ENCODE measurements at regions not wholly inside any gene's neighbourhood (a gene's known extent, or its start where the extent isn't known, plus 50 kb on each side); places are given as distances from the start of the nearest gene placed in this dataset.

DNA sequence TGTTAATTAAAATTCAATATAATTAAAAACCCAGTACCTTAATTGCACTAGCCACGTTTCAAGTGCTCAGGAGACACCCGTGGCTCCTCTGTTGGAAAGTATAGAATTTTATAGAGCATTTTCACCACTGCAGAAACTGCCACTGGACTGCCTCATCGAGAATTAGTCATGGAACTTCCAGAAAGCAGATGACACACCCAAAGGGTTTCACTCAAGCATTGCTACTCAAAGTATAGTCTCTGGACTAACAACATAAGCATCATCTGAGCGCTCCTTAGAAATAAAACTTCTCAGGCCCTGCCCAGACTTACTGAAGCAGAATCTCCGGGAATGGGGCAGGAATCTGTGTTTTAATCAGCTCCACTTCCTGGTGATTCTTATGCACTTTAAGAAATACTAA lies 63.5 kb upstream of the GPR139 start:
- TF ChIP-seq USF2 (IDR thresholded peaks at IDR 0.05; ENCODE audit: borderline replicate concordance, low read depth, low read length) (no peak), GABPA (IDR thresholded peaks at IDR 0.05; ENCODE audit: low read depth) (no peak), CHD2 (IDR thresholded peaks at IDR 0.05; ENCODE audit: borderline replicate concordance, low read depth, low read length) (no peak), YY1 (IDR thresholded peaks at IDR 0.05; ENCODE audit: low read depth, low read length) (no peak), NFYB (IDR thresholded peaks at IDR 0.05; ENCODE audit: insufficient read depth, low read depth, low read length) (no peak), FOXK2 (IDR thresholded peaks at IDR 0.05) (no peak), YBX1 (IDR thresholded peaks at IDR 0.05) (no peak), SREBF2 (IDR thresholded peaks at IDR 0.05; ENCODE audit: low read length) (no peak), SRF (IDR thresholded peaks at IDR 0.05; ENCODE audit: low read depth in 2 of 2, low read length in 2 of 2) (no peak), POLR2A (IDR thresholded peaks at IDR 0.05; ENCODE audit: low read depth, low read length) (no peak), REST (IDR thresholded peaks at IDR 0.05; ENCODE audit: low read depth, low read length) (no peak)
- TF ChIP-seq, protein P1, sequence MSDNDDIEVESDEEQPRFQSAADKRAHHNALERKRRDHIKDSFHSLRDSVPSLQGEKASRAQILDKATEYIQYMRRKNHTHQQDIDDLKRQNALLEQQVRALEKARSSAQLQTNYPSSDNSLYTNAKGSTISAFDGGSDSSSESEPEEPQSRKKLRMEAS (IDR thresholded peaks at IDR 0.05; ENCODE audit: low read depth, low read length), result no peak
- TF ChIP-seq, protein P2, sequence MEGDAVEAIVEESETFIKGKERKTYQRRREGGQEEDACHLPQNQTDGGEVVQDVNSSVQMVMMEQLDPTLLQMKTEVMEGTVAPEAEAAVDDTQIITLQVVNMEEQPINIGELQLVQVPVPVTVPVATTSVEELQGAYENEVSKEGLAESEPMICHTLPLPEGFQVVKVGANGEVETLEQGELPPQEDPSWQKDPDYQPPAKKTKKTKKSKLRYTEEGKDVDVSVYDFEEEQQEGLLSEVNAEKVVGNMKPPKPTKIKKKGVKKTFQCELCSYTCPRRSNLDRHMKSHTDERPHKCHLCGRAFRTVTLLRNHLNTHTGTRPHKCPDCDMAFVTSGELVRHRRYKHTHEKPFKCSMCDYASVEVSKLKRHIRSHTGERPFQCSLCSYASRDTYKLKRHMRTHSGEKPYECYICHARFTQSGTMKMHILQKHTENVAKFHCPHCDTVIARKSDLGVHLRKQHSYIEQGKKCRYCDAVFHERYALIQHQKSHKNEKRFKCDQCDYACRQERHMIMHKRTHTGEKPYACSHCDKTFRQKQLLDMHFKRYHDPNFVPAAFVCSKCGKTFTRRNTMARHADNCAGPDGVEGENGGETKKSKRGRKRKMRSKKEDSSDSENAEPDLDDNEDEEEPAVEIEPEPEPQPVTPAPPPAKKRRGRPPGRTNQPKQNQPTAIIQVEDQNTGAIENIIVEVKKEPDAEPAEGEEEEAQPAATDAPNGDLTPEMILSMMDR (IDR thresholded peaks at IDR 0.05 in 2 of 3, conservative IDR thresholded peaks at IDR 0.05 in 1 of 3; ENCODE audit: control insufficient read depth in 2 of 3, extremely low read depth in 1 of 3, insufficient read depth in 1 of 3, low read depth in 3 of 3, low read length in 3 of 3), result no peak

All from GM12878 (cell line).